NCI-H2029 treated with DMSO at 0.1 percent for 48 hours (cell line): ENCODE measurements at regions not wholly inside any gene's neighbourhood (a gene's known extent, or its start where the extent isn't known, plus 50 kb on each side); places are given as distances from the start of the nearest gene placed in this dataset.
"Not testable (repeated sequence)": the region's sequence is repeated elsewhere in the genome, so short reads cannot be mapped to it uniquely, and the experiment has no call there.

ENCODE experiments used
- DNase-seq: peaks from one replicate; lab custom pipeline; 2025; lab: John Stamatoyannopoulos, UW

- DNase-seq: no peak
These were observed 68.5 kb downstream of the MRPL36 start for GRCh38 chr5:1731091-1731639.

GRCh38 chr5:1730487-1730847 is 69.2 kb downstream of the MRPL36 start:
- no peak for DNase-seq

GRCh38 chr5:1729641-1730486 is 69.8 kb downstream of the MRPL36 start:
- DNase-seq: no peak

GRCh38 chr5:1728846-1729245 is 70.8 kb downstream of the MRPL36 start:
- DNase-seq: no peak

- DNase-seq: no peak
These were observed 72.1 kb downstream of the MRPL36 start for GRCh38 chr5:1727571-1727970.

- no peak for DNase-seq
These were observed 72.7 kb downstream of the MRPL36 start for GRCh38 chr5:1726956-1727355.

GRCh38 chr5:1726469-1726865 is 73.2 kb downstream of the MRPL36 start:
- no peak for DNase-seq

GRCh38 chr5:1725641-1726468 is 73.8 kb downstream of the MRPL36 start:
- no peak for DNase-seq

GRCh38 chr5:1724822-1725602 is 74.6 kb downstream of the MRPL36 start:
- DNase-seq: no peak

GRCh38 chr5:1723957-1724821 is 75.4 kb downstream of the MRPL36 start:
- DNase-seq: no peak

GRCh38 chr5:1723476-1723875 is 76.2 kb downstream of the MRPL36 start:
- DNase-seq: no peak

GRCh38 chr5:1722877-1723276 is 76.8 kb downstream of the MRPL36 start:
- no peak for DNase-seq

- no peak for DNase-seq
These were observed 79.1 kb downstream of the MRPL36 start for GRCh38 chr5:1720396-1721110.

- no peak for DNase-seq
These were observed 79.8 kb downstream of the MRPL36 start for GRCh38 chr5:1719860-1720259.

GRCh38 chr5:1718669-1719068 is 81.0 kb downstream of the MRPL36 start:
- no peak for DNase-seq

GRCh38 chr5:1710091-1710490 is 89.5 kb downstream of the MRPL36 start:
- DNase-seq: not testable (repeated sequence)

- DNase-seq: no peak
These were observed 90.3 kb downstream of the MRPL36 start for GRCh38 chr5:1709171-1709803.

GRCh38 chr5:1708592-1709141 is 91.0 kb downstream of the MRPL36 start:
- no peak for DNase-seq

- no peak for DNase-seq
These were observed 92.2 kb downstream of the MRPL36 start for GRCh38 chr5:1707467-1707866.

- DNase-seq: no peak
These were observed 93.2 kb downstream of the MRPL36 start for GRCh38 chr5:1706428-1706827.
